Activated CD8-positive, alpha-beta T cell treated with anti-CD3 and anti-CD28 coated beads for 36 hours (primary cell): ENCODE measurements at regions not wholly inside any gene's neighbourhood (a gene's known extent, or its start where the extent isn't known, plus 50 kb on each side); places are given as distances from the start of the nearest gene placed in this dataset.

Experiments
- ATAC-seq: fragments of 200-7000 bp; cut with Tn5 transposase; one replicate; pipeline ENCODE4 v1.10.0; 2021; ENCODE audit warnings: mild to moderate bottlenecking, moderate library complexity
- CTCF ChIA-PET: fragments of 350-600 bp; sonication (Branson Sonifier 250); formaldehyde crosslinking; loops from one replicate; lab custom pipeline; 2021; ENCODE audit warnings: antibody characterized with exemption; lab: Charles Lee
- POLR2A ChIA-PET: fragments of 350-600 bp; sonication (Branson Sonifier 250); formaldehyde crosslinking; loops from one replicate; lab custom pipeline; 2021; ENCODE audit warnings: antibody characterized with exemption; lab: Charles Lee
- DNase-seq: peaks from one replicate; pipeline ENCODE4 v3.0.0-alpha.2; 2020
- H3K27ac Mint-ChIP-seq: one replicate; pipeline ENCODE4 v1.8.0; 2021; ENCODE audit warnings: mild to moderate bottlenecking, mixed read lengths
- H3K27me3 Mint-ChIP-seq: one replicate; pipeline ENCODE4 v1.8.0; 2021; ENCODE audit warnings: mixed read lengths
- H3K36me3 Mint-ChIP-seq: one replicate; pipeline ENCODE4 v1.8.0; 2021; ENCODE audit warnings: low read depth, mixed read lengths
- H3K4me1 Mint-ChIP-seq: one replicate; pipeline ENCODE4 v1.8.0; 2021; ENCODE audit warnings: low read depth, mixed read lengths
- H3K4me3 Mint-ChIP-seq: one replicate; pipeline ENCODE4 v1.8.0; 2021; ENCODE audit warnings: mild to moderate bottlenecking, moderate library complexity, mixed read lengths
- H3K9me3 Mint-ChIP-seq: one replicate; pipeline ENCODE4 v1.8.0; 2021; ENCODE audit warnings: mixed read lengths
- CTCF ChIP-seq: fragments of 200-600 bp; IDR thresholded peaks from one replicate; pipeline ENCODE4 v1.8.0; 2022; ENCODE audit warnings: antibody characterized with exemption, mild to moderate bottlenecking
- intact Hi-C: fragments of 100-400 bp; cut with micrococcal nuclease; formaldehyde crosslinking; loops from one replicate; pipeline ENCODE4 v1.10.0; 2022

- DNase-seq = no peak
- H3K4me3 Mint-ChIP-seq = no peak overlapping the region
- H3K9me3 Mint-ChIP-seq = no peaks in the 10 kb centered on the region
- no peak for TF ChIP-seq CTCF
- H3K27me3 Mint-ChIP-seq = no peaks in the 10 kb centered on the region
- ATAC-seq = no peak
- ChIA-PET POLR2A (no interaction called here), CTCF (no interaction called here)
- H3K4me1 Mint-ChIP-seq = no peaks in the 10 kb centered on the region
- intact Hi-C loops = no loop called here
- H3K36me3 Mint-ChIP-seq = no peaks in the 10 kb centered on the region
- no peak overlapping the region for H3K27ac Mint-ChIP-seq
These were observed 378.4 kb upstream of the SEMA3D start for GRCh38 chr7:85565276-85565675.

- no peaks in the 10 kb centered on the region for H3K27me3 Mint-ChIP-seq
- H3K4me1 Mint-ChIP-seq = no peaks in the 10 kb centered on the region
- intact Hi-C loops = no loop called here
- no peaks in the 10 kb centered on the region for H3K36me3 Mint-ChIP-seq
- no peak for ATAC-seq
- no peaks in the 10 kb centered on the region for H3K9me3 Mint-ChIP-seq
- H3K27ac Mint-ChIP-seq = no peak overlapping the region
- no peak for DNase-seq
- CTCF ChIA-PET = no interaction called here
- no peak for TF ChIP-seq CTCF
- H3K4me3 Mint-ChIP-seq = no peak overlapping the region
- POLR2A ChIA-PET = no interaction called here
These were observed 378.0 kb upstream of the SEMA3D start for GRCh38 chr7:85564861-85565260.

- H3K36me3 Mint-ChIP-seq = no peaks in the 10 kb centered on the region
- H3K4me1 Mint-ChIP-seq = no peaks in the 10 kb centered on the region
- DNase-seq (no peak), ATAC-seq (no peak)
- H3K9me3 Mint-ChIP-seq = no peaks in the 10 kb centered on the region
- ChIA-PET POLR2A (no interaction called here), CTCF (no interaction called here)
- H3K27me3 Mint-ChIP-seq = no peaks in the 10 kb centered on the region
- intact Hi-C loops = no loop called here
- H3K27ac Mint-ChIP-seq = no peak overlapping the region
- H3K4me3 Mint-ChIP-seq = no peak overlapping the region
- no peak for TF ChIP-seq CTCF
These were observed 374.9 kb upstream of the SEMA3D start for GRCh38 chr7:85561706-85562105.

GRCh38 chr7:85554236-85555178 lies 367.7 kb upstream of the SEMA3D start:
- Mint-ChIP-seq H3K4me3 (no peak overlapping the region), H3K4me1 (no peaks in the 10 kb centered on the region), H3K27ac (no peak overlapping the region), H3K9me3 (no peaks in the 10 kb centered on the region), H3K27me3 (no peaks in the 10 kb centered on the region), H3K36me3 (no peaks in the 10 kb centered on the region)
- POLR2A ChIA-PET = no interaction called here
- CTCF ChIA-PET = interaction anchor here (1.1 to 1.5 kb wide), 3 partner anchors 19 to 530 kb away, joined by 4 to 5 read pairs (median 4); no protein-coding TSS in a partner anchor
- intact Hi-C loops = no loop called here
- TF ChIP-seq CTCF = peak; percentile 76
- ATAC-seq (no peak), DNase-seq (peak; percentile 2)

- ChIA-PET POLR2A (no interaction called here), CTCF (no interaction called here)
These were observed 349.3 kb upstream of the SEMA3D start for GRCh38 chr7:85535974-85536729.

More at GRCh38 chr7:85535974-85536729, 349.3 kb upstream of the SEMA3D start:
- Mint-ChIP-seq H3K4me3 (no peak overlapping the region), H3K36me3 (no peaks in the 10 kb centered on the region), H3K27me3 (no peaks in the 10 kb centered on the region), H3K27ac (no peak overlapping the region), H3K9me3 (peaks cover 3% of the 10 kb centered on the region), H3K4me1 (no peaks in the 10 kb centered on the region)
- intact Hi-C loops = no loop called here
- ATAC-seq = no peak
- DNase-seq = no peak
- TF ChIP-seq CTCF = no peak
